ENCODE measurements at regions not wholly inside any gene's neighbourhood (a gene's known extent, or its start where the extent isn't known, plus 50 kb on each side); places are given as distances from the start of the nearest gene placed in this dataset.

- DNase-seq = no peak
Observed at GRCh38 chr4:19987746-19988145, 264.0 kb upstream of the SLIT2 start.

- DNase-seq = no peak
Observed at GRCh38 chr4:19983072-19983471, 268.6 kb upstream of the SLIT2 start.

- no peak for DNase-seq
Observed at GRCh38 chr4:19982556-19982955, 269.1 kb upstream of the SLIT2 start.

GRCh38 chr4:19971829-19972228 lies 279.9 kb upstream of the SLIT2 start:
- DNase-seq = no peak

- DNase-seq = no peak
Observed at GRCh38 chr4:19969492-19969891, 282.2 kb upstream of the SLIT2 start.

GRCh38 chr4:19961091-19961490 lies 290.6 kb upstream of the SLIT2 start:
- no peak for DNase-seq

- DNase-seq = no peak
Observed at GRCh38 chr4:19958848-19959247, 292.9 kb upstream of the SLIT2 start.

GRCh38 chr4:19947349-19947748 lies 304.4 kb upstream of the SLIT2 start:
- no peak for DNase-seq

- no peak for DNase-seq
Observed at GRCh38 chr4:19945979-19946380, 305.7 kb upstream of the SLIT2 start.

GRCh38 chr4:19945501-19945900 lies 306.2 kb upstream of the SLIT2 start:
- no peak for DNase-seq

- DNase-seq = no peak
Observed at GRCh38 chr4:19944806-19945205, 306.9 kb upstream of the SLIT2 start.

- no peak for DNase-seq
Observed at GRCh38 chr4:19944251-19944650, 307.5 kb upstream of the SLIT2 start.

- no peak for DNase-seq
Observed at GRCh38 chr4:19941434-19941833, 310.3 kb upstream of the SLIT2 start.

- DNase-seq = no peak
Observed at GRCh38 chr4:19940861-19941260, 310.8 kb upstream of the SLIT2 start.

- no peak for DNase-seq
Observed at GRCh38 chr4:19936476-19936875, 315.2 kb upstream of the SLIT2 start.

- no peak for DNase-seq
Observed at GRCh38 chr4:19930742-19931141, 321.0 kb upstream of the SLIT2 start.

GRCh38 chr4:19927381-19927780 lies 324.3 kb upstream of the SLIT2 start:
- DNase-seq = no peak

- DNase-seq = no peak
Observed at GRCh38 chr4:19925516-19925915, 326.2 kb upstream of the SLIT2 start.

GRCh38 chr4:19924761-19925160 lies 326.9 kb upstream of the SLIT2 start:
- DNase-seq = no peak

- DNase-seq = no peak
Observed at GRCh38 chr4:19915276-19915675, 336.4 kb upstream of the SLIT2 start.

- DNase-seq = no peak
Observed at GRCh38 chr4:19913650-19914049, 338.1 kb upstream of the SLIT2 start.

GRCh38 chr4:19910861-19911525 lies 340.7 kb upstream of the SLIT2 start:
- DNase-seq = no peak

GRCh38 chr4:19905024-19905423 lies 346.7 kb upstream of the SLIT2 start:
- no peak for DNase-seq

GRCh38 chr4:19888587-19888986 lies 363.1 kb upstream of the SLIT2 start:
- DNase-seq = no peak

- no peak for DNase-seq
Observed at GRCh38 chr4:19883841-19884240, 367.9 kb upstream of the SLIT2 start.

- no peak for DNase-seq
Observed at GRCh38 chr4:19880206-19880605, 371.5 kb upstream of the SLIT2 start.

All from right forelimb (tissue), 1 donor.